Lower leg skin (tissue), 3 donors: ENCODE measurements at regions not wholly inside any gene's neighbourhood (a gene's known extent, or its start where the extent isn't known, plus 50 kb on each side); places are given as distances from the start of the nearest gene placed in this dataset.

ENCODE experiments used
- POLR2A ChIP-seq, 2 donors: fragments of 450-650 bp; IDR thresholded peaks; one replicate each; pipeline ENCODE4 v1.6.1; 2016 to 2017; ENCODE audit warnings: antibody characterized with exemption in 2 of 2, mild to moderate bottlenecking in 1 of 2, moderate library complexity in 1 of 2
- TF ChIP-seq, protein P1 (sequence below), 3 donors: fragments of 450-650 bp; IDR thresholded peaks; one replicate each; pipeline ENCODE4 v1.5.1; 2016; ENCODE audit warnings: antibody characterized with exemption in 3 of 3, mild to moderate bottlenecking in 3 of 3, moderate library complexity in 2 of 3

GRCh38 chr2:155372969-155373368 lies 674.5 kb downstream of the KCNJ3 start:
- TF ChIP-seq, protein P1, sequence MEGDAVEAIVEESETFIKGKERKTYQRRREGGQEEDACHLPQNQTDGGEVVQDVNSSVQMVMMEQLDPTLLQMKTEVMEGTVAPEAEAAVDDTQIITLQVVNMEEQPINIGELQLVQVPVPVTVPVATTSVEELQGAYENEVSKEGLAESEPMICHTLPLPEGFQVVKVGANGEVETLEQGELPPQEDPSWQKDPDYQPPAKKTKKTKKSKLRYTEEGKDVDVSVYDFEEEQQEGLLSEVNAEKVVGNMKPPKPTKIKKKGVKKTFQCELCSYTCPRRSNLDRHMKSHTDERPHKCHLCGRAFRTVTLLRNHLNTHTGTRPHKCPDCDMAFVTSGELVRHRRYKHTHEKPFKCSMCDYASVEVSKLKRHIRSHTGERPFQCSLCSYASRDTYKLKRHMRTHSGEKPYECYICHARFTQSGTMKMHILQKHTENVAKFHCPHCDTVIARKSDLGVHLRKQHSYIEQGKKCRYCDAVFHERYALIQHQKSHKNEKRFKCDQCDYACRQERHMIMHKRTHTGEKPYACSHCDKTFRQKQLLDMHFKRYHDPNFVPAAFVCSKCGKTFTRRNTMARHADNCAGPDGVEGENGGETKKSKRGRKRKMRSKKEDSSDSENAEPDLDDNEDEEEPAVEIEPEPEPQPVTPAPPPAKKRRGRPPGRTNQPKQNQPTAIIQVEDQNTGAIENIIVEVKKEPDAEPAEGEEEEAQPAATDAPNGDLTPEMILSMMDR (IDR thresholded peaks at IDR 0.05), result no peak
- TF ChIP-seq POLR2A (IDR thresholded peaks at IDR 0.05), result no peak
